GM12878 (cell line): ENCODE measurements at regions not wholly inside any gene's neighbourhood (a gene's known extent, or its start where the extent isn't known, plus 50 kb on each side); places are given as distances from the start of the nearest gene placed in this dataset.

Experiments
- ATAC-seq: fragments of 200-7000 bp; cut with Tn5 transposase; 3 replicates; pipeline ENCODE4 v1.9.1; 2020; ENCODE audit warnings: mild to moderate bottlenecking, moderate library complexity
- BruUV-seq: library from RNA; stranded (reverse); fragments of 400-500 nt; replicated peaks from 2 replicates; lab custom pipeline; 2021; lab: Mats Ljungman, UMichigan
- CTCF ChIA-PET: fragments of 300-600 bp; sonication (Branson Sonifier 250); formaldehyde crosslinking; extraction: SDS; loops from one replicate; lab custom pipeline; 2021; ENCODE audit warnings: inconsistent platforms; lab: Yijun Ruan, JAX
- POLR2A ChIA-PET: fragments of 350-600 bp; formaldehyde crosslinking; extraction: SDS; loops from one replicate; lab custom pipeline; 2021; ENCODE audit warnings: inconsistent platforms; lab: Charles Lee
- RAD21 ChIA-PET: fragments of 300-600 bp; sonication (Branson Sonifier 250); formaldehyde crosslinking; loops from one replicate; lab custom pipeline; 2023; ENCODE audit warnings: antibody characterized with exemption; ENCODE audit not compliant: unreplicated experiment; lab: Charles Lee
- SMC1A ChIA-PET: fragments of 300-600 bp; sonication (Branson Sonifier 250); formaldehyde crosslinking; loops from one replicate; lab custom pipeline; 2023; ENCODE audit not compliant: unreplicated experiment, uncharacterized antibody; lab: Charles Lee
- DNase-seq: peaks from one replicate; pipeline ENCODE4 v3.0.0-alpha.2; 2011; ENCODE audit warnings: low read depth, low spot score
- FAIRE-seq: peaks from 3 replicates; lab custom pipeline; 2011; peaks lifted over from hg19 to GRCh38; lab: Jason Lieb, UNC
- H2AFZ ChIP-seq: 2 replicates; pipeline ENCODE4 v1.6.0; 2011; ENCODE audit warnings: low read depth, low read length, control low read depth; ENCODE audit not compliant: control insufficient read depth
- H3K27ac ChIP-seq: 2 replicates; pipeline ENCODE4 v1.5.1; 2011; ENCODE audit warnings: control low read depth; ENCODE audit not compliant: control insufficient read depth, insufficient read depth
- H3K27me3 ChIP-seq, 2 experiments: replicated peaks in 1 of 2; 2 replicates each; pipeline versions ENCODE4 v1.6.0 to v1.6.1; 2011; ENCODE audit warnings: low read length in 1 of 2; ENCODE audit not compliant: control insufficient read depth in 2 of 2, insufficient read depth in 2 of 2
- H3K36me3 ChIP-seq, 2 experiments: 2 replicates each; pipeline ENCODE4 v1.5.1; 2011; ENCODE audit warnings: low read length in 1 of 2; ENCODE audit not compliant: control insufficient read depth in 2 of 2, insufficient read depth in 2 of 2
- H3K4me1 ChIP-seq: 2 replicates; pipeline ENCODE4 v1.6.1; 2011; ENCODE audit warnings: mild to moderate bottlenecking, low read length, moderate library complexity, mixed read lengths; ENCODE audit not compliant: control insufficient read depth, insufficient read depth
- H3K4me2 ChIP-seq: 2 replicates; pipeline ENCODE4 v1.6.0; 2011; ENCODE audit warnings: control low read depth; ENCODE audit not compliant: control insufficient read depth, insufficient read depth
- H3K4me3 ChIP-seq: fragments of 200-600 bp; sonication (generic); 2 replicates; pipeline ENCODE4 v1.5.1; 2016
- H3K79me2 ChIP-seq: 2 replicates; pipeline ENCODE4 v1.6.0; 2011; ENCODE audit warnings: low read length; ENCODE audit not compliant: control insufficient read depth, insufficient read depth
- H3K9ac ChIP-seq: 2 replicates; pipeline ENCODE4 v1.8.0; 2011; ENCODE audit warnings: low read length, control low read depth, mixed read lengths; ENCODE audit not compliant: control insufficient read depth, insufficient read depth
- H3K9me3 ChIP-seq: replicated peaks from 3 replicates; pipeline ENCODE4 v1.5.1; 2011; ENCODE audit warnings: mild to moderate bottlenecking, low read length; ENCODE audit not compliant: control insufficient read depth, insufficient read depth
- H4K20me1 ChIP-seq: 2 replicates; pipeline ENCODE4 v1.6.0; 2011; ENCODE audit not compliant: control insufficient read depth, insufficient read depth
- ATF7 ChIP-seq: fragments of 450-650 bp; IDR thresholded peaks from 2 replicates; pipeline ENCODE4 v1.6.1; 2016; ENCODE audit warnings: low read depth, mild to moderate bottlenecking
- EP300 ChIP-seq, 2 experiments: fragments of 150-350 bp in 1 of 2; IDR thresholded peaks; 2 replicates each; pipeline ENCODE4 v1.6.1; 2011 to 2012; ENCODE audit warnings: low read depth in 2 of 2, low read length in 2 of 2, borderline replicate concordance in 1 of 2, improper control_type of control experiment in 1 of 2, inconsistent platforms in 1 of 2; ENCODE audit not compliant: control insufficient read depth in 1 of 2
- IRF4 ChIP-seq: IDR thresholded peaks from 2 replicates; pipeline ENCODE4 v1.6.1; 2011; ENCODE audit warnings: low read depth, low read length
- JUNB ChIP-seq: IDR thresholded peaks from 2 replicates; pipeline ENCODE4 v1.6.1; 2016; ENCODE audit warnings: antibody characterized with exemption, mild to moderate bottlenecking
- MTA3 ChIP-seq: IDR thresholded peaks from 2 replicates; pipeline ENCODE4 v1.6.1; 2012; ENCODE audit warnings: low read length, inconsistent platforms, borderline replicate concordance
- SP1 ChIP-seq: IDR thresholded peaks from one replicate; pipeline ENCODE4 v1.6.1; 2011; ENCODE audit warnings: low read depth, low read length
- SRF ChIP-seq, 2 experiments: IDR thresholded peaks; 2 replicates each; pipeline ENCODE4 v1.6.1; 2011; ENCODE audit warnings: low read depth in 2 of 2, low read length in 2 of 2, mild to moderate bottlenecking in 1 of 2, moderate library complexity in 1 of 2
- STAT1 ChIP-seq: fragments of 450-650 bp; conservative IDR thresholded peaks from 2 replicates; pipeline ENCODE4 v1.6.1; 2014; ENCODE audit warnings: antibody characterized with exemption, mild to moderate bottlenecking
- TCF3 ChIP-seq: IDR thresholded peaks from 2 replicates; pipeline ENCODE4 v1.6.1; 2012; ENCODE audit warnings: low read depth, mild to moderate bottlenecking, low read length, borderline replicate concordance; ENCODE audit not compliant: insufficient read depth
- USF2 ChIP-seq: IDR thresholded peaks from 2 replicates; pipeline ENCODE4 v1.6.1; 2011; ENCODE audit warnings: low read depth, low read length, improper control_type of control experiment, borderline replicate concordance
- WRNIP1 ChIP-seq: IDR thresholded peaks from 2 replicates; pipeline ENCODE4 v1.6.1; 2011; ENCODE audit warnings: low read depth, low read length, improper control_type of control experiment, borderline replicate concordance
- YBX1 ChIP-seq: fragments of 450-650 bp; IDR thresholded peaks from 2 replicates; pipeline ENCODE4 v1.6.1; 2016; ENCODE audit warnings: antibody characterized with exemption
- ZBED1 ChIP-seq: IDR thresholded peaks from 2 replicates; pipeline ENCODE4 v1.6.1; 2016; ENCODE audit warnings: borderline replicate concordance
- ZBTB33 ChIP-seq: fragments of 450-650 bp; IDR thresholded peaks from 2 replicates; pipeline ENCODE4 v1.6.1; 2017; ENCODE audit warnings: mild to moderate bottlenecking
- ZNF207 ChIP-seq: fragments of 450-650 bp; IDR thresholded peaks from 2 replicates; pipeline ENCODE4 v1.6.1; 2014; ENCODE audit warnings: antibody characterized with exemption, mild to moderate bottlenecking, borderline replicate concordance
- ZSCAN29 ChIP-seq: fragments of 450-650 bp; IDR thresholded peaks from 2 replicates; pipeline ENCODE4 v1.6.1; 2017; ENCODE audit warnings: mild to moderate bottlenecking, moderate library complexity
- WGBS: methylation state at CpG from one replicate; pipeline ENCODE4 v1.1.6; 2016; ENCODE audit warnings: low lambda C conversion rate; ENCODE audit not compliant: insufficient replicate concordance, insufficient coverage; ENCODE audit errors: missing lambda C conversion rate; 5-methylcytosine and 5-hydroxymethylcytosine counted together
- in situ Hi-C: fragments of 300-500 bp; cut with MboI; formaldehyde crosslinking; loops from 9 replicates; pipeline ENCODE4 v1.14.3; 2018; ENCODE audit warnings: mixed read lengths
- intact Hi-C: fragments of 100-400 bp; cut with micrococcal nuclease; formaldehyde crosslinking; loops from one replicate; pipeline ENCODE4 v1.14.2; 2022; ENCODE audit not compliant: unreplicated experiment

- Histone ChIP-seq H3K27ac (no peak overlapping the region), H3K4me2 (no peak overlapping the region), H3K79me2 (no peaks in the 10 kb centered on the region), H4K20me1 (no peaks in the 10 kb centered on the region), H2AFZ (no peak overlapping the region), H3K36me3 (no peaks in the 10 kb centered on the region), H3K4me3 (no peak overlapping the region)
- FAIRE-seq: no peak
- ChIA-PET CTCF (interaction anchor here (0.8 to 2.1 kb wide), 4 partner anchors 71 to 555 kb away, joined by 3 to 6 read pairs (median 4); no protein-coding TSS in a partner anchor), RAD21 (interaction anchor here (2.3 kb wide), 1 partner anchor 9 kb away, joined by 11 read pairs; no protein-coding TSS in a partner anchor)
- WGBS: 2% methylated on average over 4 of the region's 4 CpGs
- ATAC-seq: no peak
- in situ Hi-C loops (no loop called here), intact Hi-C loops (loop anchor here (10.0 kb wide), 1 partner anchor 393 kb away; no protein-coding TSS in a partner anchor)
- no peak for DNase-seq
- BruUV-seq: no TSS peak
- TF ChIP-seq SRF (IDR thresholded peaks at IDR 0.05; ENCODE audit: low read depth in 2 of 2, low read length in 2 of 2) (no peak), IRF4 (no peak), STAT1 (no peak), SP1 (no peak), YBX1 (no peak), WRNIP1 (no peak), MTA3 (no peak)
- TF ChIP-seq, all 136 proteins: peak for 0
- H3K9me3 ChIP-seq: no peaks in the 10 kb centered on the region; the same call in 2 of the 3 replicates
- no peak overlapping the region for H3K9ac ChIP-seq
- peaks cover 5% of the 10 kb centered on the region; the same call in 1 of the 2 replicates for H3K4me1 ChIP-seq
- ChIA-PET POLR2A (interaction anchor here (0.6 kb wide), 1 partner anchor 9 kb away, joined by 3 read pairs; no protein-coding TSS in a partner anchor), SMC1A (interaction anchor here (1.2 to 3.7 kb wide), 5 partner anchors 9 to 72 kb away, joined by 4 to 21 read pairs (median 5); no protein-coding TSS in a partner anchor)
- no peaks in the 10 kb centered on the region for H3K27me3 ChIP-seq
These were observed 482.0 kb downstream of the DMRT2 start for GRCh38 chr9:1532171-1532570.

- no peak overlapping the region for H3K4me2 ChIP-seq
- SMC1A ChIA-PET: interaction anchor here (3.7 kb wide), 1 partner anchor 12 kb away, joined by 21 read pairs; no protein-coding TSS in a partner anchor
- in situ Hi-C loops: no loop called here
- DNase-seq (no peak), ATAC-seq (peak; percentile 72), FAIRE-seq (no peak)
- POLR2A ChIA-PET: interaction anchor here (0.9 to 1.0 kb wide), 2 partner anchors 9 to 23 kb away, joined by 3 read pairs; no protein-coding TSS in a partner anchor
- no peak overlapping the region for H3K27ac ChIP-seq
- no peaks in the 10 kb centered on the region for H3K36me3 ChIP-seq
- no peaks in the 10 kb centered on the region for H3K9me3 ChIP-seq
- RAD21 ChIA-PET: no interaction called here
- CTCF ChIA-PET: interaction anchor here (1.6 kb wide), 1 partner anchor 67 kb away, joined by 5 read pairs; no protein-coding TSS in a partner anchor
- intact Hi-C loops: loop anchor here (10.0 kb wide), 1 partner anchor 390 kb away; no protein-coding TSS in a partner anchor
- no peaks in the 10 kb centered on the region for H3K27me3 ChIP-seq
- WGBS: 48% methylated on average over 2 of the region's 2 CpGs
- no peaks in the 10 kb centered on the region for H4K20me1 ChIP-seq
- no peak overlapping the region for H3K4me3 ChIP-seq
- H3K4me1 ChIP-seq: peaks cover 6% of the 10 kb centered on the region; the same call in 1 of the 2 replicates
- no peaks in the 10 kb centered on the region for H3K79me2 ChIP-seq
- H3K9ac ChIP-seq: no peak overlapping the region
- no peak overlapping the region for H2AFZ ChIP-seq
- BruUV-seq: no TSS peak
- TF ChIP-seq ATF7: 0 out of 2 replicates have a peak, but pooled peaks have one; percentile 31
- TF ChIP-seq ZBTB33: no peak
- 0 out of 4 replicates have a peak, but pooled peaks of 1 of the 2 experiments have one; percentile 12 for TF ChIP-seq EP300 (IDR thresholded peaks at IDR 0.05; ENCODE audit: borderline replicate concordance in 1 of 2, control insufficient read depth in 1 of 2, low read depth in 2 of 2, low read length in 2 of 2)
- TF ChIP-seq USF2: no peak
- peak; percentile 31; the same call in 1 of the 2 replicates for TF ChIP-seq JUNB
- TF ChIP-seq TCF3: no peak
- no peak for TF ChIP-seq ZSCAN29
- no peak for TF ChIP-seq ZNF207
- TF ChIP-seq ZBED1: no peak
These were observed 480.1 kb upstream of the SMARCA2 start for GRCh38 chr9:1535051-1535450.
